ENCODE measurements at regions not wholly inside any gene's neighbourhood (a gene's known extent, or its start where the extent isn't known, plus 50 kb on each side); places are given as distances from the start of the nearest gene placed in this dataset.

DNA sequence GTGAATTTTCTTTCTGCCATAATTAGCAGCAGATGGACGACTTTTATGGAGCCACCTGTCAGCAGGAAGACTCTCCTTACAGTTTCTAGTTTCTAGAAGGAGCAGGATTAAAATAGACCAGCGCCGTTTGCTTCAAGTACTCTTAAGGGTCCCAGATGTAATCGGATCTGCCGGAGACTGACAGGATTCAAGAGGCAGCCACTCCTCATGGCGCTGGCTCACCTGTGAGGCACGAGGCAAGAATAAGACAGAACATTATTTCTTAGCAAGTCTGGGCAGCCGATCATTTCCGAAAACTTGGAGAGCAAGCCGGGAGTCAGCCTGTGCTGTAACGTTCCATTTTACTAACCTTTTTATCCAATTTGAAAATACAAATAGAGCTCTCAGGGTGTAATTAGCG, 410.4 kb upstream of the RORA start:
- TF ChIP-seq ZNF219 (CRISPR knock-in tag; IDR thresholded peaks at IDR 0.05; ENCODE audit: borderline replicate concordance) (no peak), RORB (CRISPR knock-in tag; IDR thresholded peaks at IDR 0.05) (no peak), SMAD4 (CRISPR knock-in tag; IDR thresholded peaks at IDR 0.05) (no peak), ATF1 (CRISPR knock-in tag; IDR thresholded peaks at IDR 0.05) (no peak), HMGA2 (CRISPR knock-in tag; IDR thresholded peaks at IDR 0.05) (no peak)
- Mint-ChIP-seq H3K27ac (no peak overlapping the region), H3K4me3 (no peak overlapping the region), H3K27me3 (ENCODE audit: low read depth) (peaks cover 44% of the 10 kb centered on the region), H3K4me1 (peaks cover 30% of the 10 kb centered on the region), H3K9me3 (no peaks in the 10 kb centered on the region), H3K36me3 (no peaks in the 10 kb centered on the region)
- DNase-seq (ENCODE audit: low spot score) (no peak), ATAC-seq (no peak; the same call in 1 of the 2 replicates)
- CTCF ChIA-PET: no interaction called here
- POLR2A ChIA-PET: no interaction called here

- Mint-ChIP-seq H3K36me3 (no peaks in the 10 kb centered on the region), H3K4me1 (peaks cover 18% of the 10 kb centered on the region), H3K27ac (no peak overlapping the region), H3K4me3 (no peak overlapping the region), H3K9me3 (no peaks in the 10 kb centered on the region), H3K27me3 (ENCODE audit: low read depth) (peaks cover 9% of the 10 kb centered on the region)
- CTCF ChIA-PET: no interaction called here
- POLR2A ChIA-PET: interaction anchor here (0.6 kb wide), 1 partner anchor 221 kb away, joined by 4 read pairs; no protein-coding TSS in a partner anchor
- no peak for DNase-seq (ENCODE audit: low spot score)
- TF ChIP-seq, protein P1, sequence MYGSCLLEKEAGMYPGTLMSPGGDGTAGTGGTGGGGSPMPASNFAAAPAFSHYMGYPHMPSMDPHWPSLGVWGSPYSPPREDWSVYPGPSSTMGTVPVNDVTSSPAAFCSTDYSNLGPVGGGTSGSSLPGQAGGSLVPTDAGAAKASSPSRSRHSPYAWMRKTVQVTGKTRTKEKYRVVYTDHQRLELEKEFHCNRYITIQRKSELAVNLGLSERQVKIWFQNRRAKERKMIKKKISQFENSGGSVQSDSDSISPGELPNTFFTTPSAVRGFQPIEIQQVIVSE (CRISPR knock-in tag; IDR thresholded peaks at IDR 0.05; ENCODE audit: borderline replicate concordance): no peak
- TF ChIP-seq EMX1 (CRISPR knock-in tag; IDR thresholded peaks at IDR 0.05): no peak
- no peak for TF ChIP-seq GABPB1 (CRISPR knock-in tag; IDR thresholded peaks at IDR 0.05)
- no peak for TF ChIP-seq JUN (CRISPR knock-in tag; IDR thresholded peaks at IDR 0.05)
- no peak for ATAC-seq
Observed at GRCh38 chr15:61634837-61635236, 405.7 kb upstream of the RORA start.

DNA sequence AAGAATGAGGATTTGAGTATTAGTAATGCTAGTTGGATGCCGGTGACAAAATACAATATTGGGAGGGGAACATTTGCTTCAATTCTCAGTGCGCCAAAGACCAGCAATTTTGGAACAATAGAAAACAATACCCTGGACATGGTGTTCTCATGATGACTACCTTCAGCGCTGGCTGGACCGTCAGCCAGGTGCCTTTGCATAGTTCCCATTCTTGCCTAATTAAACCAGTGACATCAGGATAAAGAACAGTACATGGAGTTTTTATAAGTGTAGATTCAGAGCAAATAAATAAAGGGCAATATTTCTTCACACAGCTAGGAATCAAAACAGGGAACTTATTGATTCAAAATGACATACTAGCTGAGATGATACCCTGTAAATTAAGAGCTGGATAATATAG, 404.8 kb upstream of the RORA start:
- Mint-ChIP-seq H3K9me3 (no peaks in the 10 kb centered on the region), H3K4me3 (no peak overlapping the region), H3K27ac (no peak overlapping the region), H3K27me3 (ENCODE audit: low read depth) (0 out of 2 replicates have a peak, but pooled peaks cover under 1% of the 10 kb centered on the region), H3K4me1 (peaks cover 9% of the 10 kb centered on the region), H3K36me3 (no peaks in the 10 kb centered on the region)
- TF ChIP-seq, protein P2, sequence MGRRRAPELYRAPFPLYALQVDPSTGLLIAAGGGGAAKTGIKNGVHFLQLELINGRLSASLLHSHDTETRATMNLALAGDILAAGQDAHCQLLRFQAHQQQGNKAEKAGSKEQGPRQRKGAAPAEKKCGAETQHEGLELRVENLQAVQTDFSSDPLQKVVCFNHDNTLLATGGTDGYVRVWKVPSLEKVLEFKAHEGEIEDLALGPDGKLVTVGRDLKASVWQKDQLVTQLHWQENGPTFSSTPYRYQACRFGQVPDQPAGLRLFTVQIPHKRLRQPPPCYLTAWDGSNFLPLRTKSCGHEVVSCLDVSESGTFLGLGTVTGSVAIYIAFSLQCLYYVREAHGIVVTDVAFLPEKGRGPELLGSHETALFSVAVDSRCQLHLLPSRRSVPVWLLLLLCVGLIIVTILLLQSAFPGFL (CRISPR knock-in tag; IDR thresholded peaks at IDR 0.05; ENCODE audit: borderline replicate concordance): no peak
- TF ChIP-seq, protein P1 (CRISPR knock-in tag; IDR thresholded peaks at IDR 0.05; ENCODE audit: borderline replicate concordance): no peak
- TF ChIP-seq, protein P3, sequence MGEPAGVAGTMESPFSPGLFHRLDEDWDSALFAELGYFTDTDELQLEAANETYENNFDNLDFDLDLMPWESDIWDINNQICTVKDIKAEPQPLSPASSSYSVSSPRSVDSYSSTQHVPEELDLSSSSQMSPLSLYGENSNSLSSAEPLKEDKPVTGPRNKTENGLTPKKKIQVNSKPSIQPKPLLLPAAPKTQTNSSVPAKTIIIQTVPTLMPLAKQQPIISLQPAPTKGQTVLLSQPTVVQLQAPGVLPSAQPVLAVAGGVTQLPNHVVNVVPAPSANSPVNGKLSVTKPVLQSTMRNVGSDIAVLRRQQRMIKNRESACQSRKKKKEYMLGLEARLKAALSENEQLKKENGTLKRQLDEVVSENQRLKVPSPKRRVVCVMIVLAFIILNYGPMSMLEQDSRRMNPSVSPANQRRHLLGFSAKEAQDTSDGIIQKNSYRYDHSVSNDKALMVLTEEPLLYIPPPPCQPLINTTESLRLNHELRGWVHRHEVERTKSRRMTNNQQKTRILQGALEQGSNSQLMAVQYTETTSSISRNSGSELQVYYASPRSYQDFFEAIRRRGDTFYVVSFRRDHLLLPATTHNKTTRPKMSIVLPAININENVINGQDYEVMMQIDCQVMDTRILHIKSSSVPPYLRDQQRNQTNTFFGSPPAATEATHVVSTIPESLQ (CRISPR knock-in tag; IDR thresholded peaks at IDR 0.05): no peak
- no peak for TF ChIP-seq E2F1 (CRISPR knock-in tag; IDR thresholded peaks at IDR 0.05)
- no peak for TF ChIP-seq CREM (CRISPR knock-in tag; IDR thresholded peaks at IDR 0.05)
- no peak for TF ChIP-seq GTF2I (CRISPR knock-in tag; conservative IDR thresholded peaks at IDR 0.05)
- no peak for DNase-seq (ENCODE audit: low spot score)
- no peak for ATAC-seq
- POLR2A ChIA-PET: no interaction called here
- CTCF ChIA-PET: interaction anchor here (1.4 kb wide), 1 partner anchor 200 kb away, joined by 5 read pairs; no protein-coding TSS in a partner anchor

DNA sequence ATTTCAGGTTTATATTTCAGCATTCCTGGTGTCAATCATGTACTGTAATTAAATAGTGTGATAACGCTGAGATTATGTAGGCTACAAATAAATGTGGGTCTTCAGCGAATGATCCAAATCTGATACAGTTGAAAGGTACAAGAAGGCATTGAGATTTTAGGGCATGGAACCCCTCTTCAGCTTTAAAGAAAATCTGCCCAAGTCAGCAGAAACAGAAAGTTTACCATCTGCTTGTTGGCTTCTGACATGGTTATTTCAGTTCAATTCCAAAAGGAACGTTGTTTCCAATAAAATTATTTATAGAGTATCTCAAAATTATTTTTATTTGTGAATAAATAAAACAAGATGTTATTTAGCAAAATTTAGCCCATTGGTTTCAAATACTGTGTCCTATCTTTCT, 400.2 kb upstream of the RORA start:
- ChIA-PET POLR2A (no interaction called here), CTCF (no interaction called here)
- H3K4me1 Mint-ChIP-seq: peaks cover 9% of the 10 kb centered on the region
- H3K27ac Mint-ChIP-seq: no peak overlapping the region
- ATAC-seq: no peak
- H3K9me3 Mint-ChIP-seq: no peaks in the 10 kb centered on the region
- DNase-seq (ENCODE audit: low spot score): no peak
- H3K27me3 Mint-ChIP-seq (ENCODE audit: low read depth): no peaks in the 10 kb centered on the region
- TF ChIP-seq ATF1 (CRISPR knock-in tag; IDR thresholded peaks at IDR 0.05): no peak
- TF ChIP-seq NFATC4 (CRISPR knock-in tag; IDR thresholded peaks at IDR 0.05): no peak
- TF ChIP-seq E2F5 (CRISPR knock-in tag; IDR thresholded peaks at IDR 0.05): no peak
- TF ChIP-seq, protein P4, sequence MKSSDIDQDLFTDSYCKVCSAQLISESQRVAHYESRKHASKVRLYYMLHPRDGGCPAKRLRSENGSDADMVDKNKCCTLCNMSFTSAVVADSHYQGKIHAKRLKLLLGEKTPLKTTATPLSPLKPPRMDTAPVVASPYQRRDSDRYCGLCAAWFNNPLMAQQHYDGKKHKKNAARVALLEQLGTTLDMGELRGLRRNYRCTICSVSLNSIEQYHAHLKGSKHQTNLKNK (CRISPR knock-in tag; IDR thresholded peaks at IDR 0.05): no peak
- TF ChIP-seq ELF4 (CRISPR knock-in tag; IDR thresholded peaks at IDR 0.05; ENCODE audit: low read depth): no peak
- no peak for TF ChIP-seq USF2 (CRISPR knock-in tag; IDR thresholded peaks at IDR 0.05)
- TF ChIP-seq ATF3 (CRISPR knock-in tag; conservative IDR thresholded peaks at IDR 0.05): no peak
- TF ChIP-seq SMAD4 (CRISPR knock-in tag; IDR thresholded peaks at IDR 0.05): no peak
- H3K4me3 Mint-ChIP-seq: no peak overlapping the region
- no peaks in the 10 kb centered on the region for H3K36me3 Mint-ChIP-seq

All from WTC11 (cell line).